CD14-positive monocyte (primary cell): ENCODE measurements at regions not wholly inside any gene's neighbourhood (a gene's known extent, or its start where the extent isn't known, plus 50 kb on each side); places are given as distances from the start of the nearest gene placed in this dataset.

Experiments
- DNase-seq, 3 donors: peaks; one replicate each; pipeline ENCODE4 v3.0.0-alpha.2; 2011 to 2022
- H2AFZ ChIP-seq: 2 replicates; pipeline ENCODE4 v1.6.0; 2012; ENCODE audit warnings: mild to moderate bottlenecking, low read depth, low read length, inconsistent platforms; ENCODE audit not compliant: insufficient read depth, poor library complexity, severe bottlenecking
- H3K27ac ChIP-seq, 2 donors: 1 replicate in 1 of 2; 2 replicates in 1 of 2; pipeline ENCODE4 v1.5.1; 2012 to 2013; ENCODE audit warnings: low read length in 2 of 2, control low read depth in 1 of 2, inconsistent platforms in 1 of 2, low read depth in 1 of 2, mild to moderate bottlenecking in 1 of 2
- H3K27me3 ChIP-seq, 2 donors: one replicate each; pipeline versions ENCODE4 v1.6.0 to v1.6.1; 2011 to 2013; ENCODE audit warnings: low read length in 2 of 2; ENCODE audit not compliant: control insufficient read depth in 2 of 2, insufficient read depth in 2 of 2
- H3K36me3 ChIP-seq, 2 donors: replicated peaks in 1 of 2; 1 replicate in 1 of 2; 2 replicates in 1 of 2; pipeline versions ENCODE4 v1.5.1 to v1.6.1; 2012 to 2013; ENCODE audit warnings: low read length in 2 of 2, control low read depth in 1 of 2, inconsistent platforms in 1 of 2, mild to moderate bottlenecking in 1 of 2; ENCODE audit not compliant: insufficient read depth in 2 of 2, control insufficient read depth in 1 of 2
- H3K4me1 ChIP-seq, 2 donors: 1 replicate in 1 of 2; 2 replicates in 1 of 2; pipeline versions ENCODE4 v1.5.1 to v1.6.1; 2012 to 2013; ENCODE audit warnings: low read length in 2 of 2, control low read depth in 1 of 2, inconsistent platforms in 1 of 2, mild to moderate bottlenecking in 1 of 2, moderate library complexity in 1 of 2; ENCODE audit not compliant: insufficient read depth in 2 of 2, control insufficient read depth in 1 of 2
- H3K4me2 ChIP-seq: replicated peaks from 2 replicates; pipeline ENCODE3; 2012; ENCODE audit warnings: low read length, moderate library complexity, mild to moderate bottlenecking; ENCODE audit not compliant: poor library complexity, severe bottlenecking; ENCODE audit errors: extremely low read depth
- H3K4me3 ChIP-seq, 3 experiments: fragments of 200-600 bp in 1 of 3; sonication (generic) in 1 of 3; replicated peaks in 1 of 3; 1 replicate in 2 of 3; 2 replicates in 1 of 3; pipeline ENCODE4 v1.5.1; 2011 to 2013; ENCODE audit warnings: low read length in 3 of 3, mild to moderate bottlenecking in 3 of 3, control low read depth in 2 of 3, low read depth in 2 of 3, inconsistent platforms in 1 of 3, moderate library complexity in 1 of 3
- H3K79me2 ChIP-seq: 2 replicates; pipeline ENCODE4 v1.6.0; 2012; ENCODE audit warnings: mild to moderate bottlenecking, control low read depth, inconsistent platforms, low read length, moderate library complexity; ENCODE audit not compliant: insufficient read depth
- H3K9ac ChIP-seq: 2 replicates; pipeline ENCODE4 v1.6.0; 2017; ENCODE audit warnings: low read length, mild to moderate bottlenecking; ENCODE audit not compliant: insufficient read depth, poor library complexity, severe bottlenecking
- H3K9me3 ChIP-seq, 2 donors: replicated peaks in 1 of 2; 1 replicate in 1 of 2; 2 replicates in 1 of 2; pipeline versions ENCODE4 v1.5.1 to v1.6.1; 2012 to 2013; ENCODE audit warnings: low read length in 2 of 2, control low read depth in 1 of 2; ENCODE audit not compliant: control insufficient read depth in 1 of 2, insufficient read depth in 1 of 2
- H4K20me1 ChIP-seq: 2 replicates; pipeline ENCODE4 v1.6.0; 2012; ENCODE audit warnings: mild to moderate bottlenecking, low read length, control low read depth, moderate library complexity; ENCODE audit not compliant: insufficient read depth
- H3K27ac Mint-ChIP-seq, 7 donors: one replicate each; pipeline ENCODE4 v1.8.0; 2020; ENCODE audit warnings: mild to moderate bottlenecking in 7 of 7, mixed read lengths in 7 of 7, moderate library complexity in 6 of 7, inconsistent platforms in 2 of 7
- H3K27me3 Mint-ChIP-seq, 3 donors: one replicate each; pipeline ENCODE4 v1.8.0; 2021 to 2022; ENCODE audit warnings: low read depth in 3 of 3, mild to moderate bottlenecking in 3 of 3, mixed read lengths in 3 of 3, moderate library complexity in 3 of 3, inconsistent platforms in 1 of 3
- H3K36me3 Mint-ChIP-seq, 2 donors: one replicate each; pipeline ENCODE4 v1.8.0; 2020; ENCODE audit warnings: mixed read lengths in 2 of 2, inconsistent platforms in 1 of 2, mild to moderate bottlenecking in 1 of 2
- H3K4me1 Mint-ChIP-seq: one replicate; pipeline ENCODE4 v1.8.0; 2020; ENCODE audit warnings: mild to moderate bottlenecking, mixed read lengths
- H3K4me3 Mint-ChIP-seq, 2 donors: one replicate each; pipeline ENCODE4 v1.8.0; 2020; ENCODE audit warnings: mild to moderate bottlenecking in 2 of 2, mixed read lengths in 2 of 2, moderate library complexity in 1 of 2
- H3K9me3 Mint-ChIP-seq, 7 donors: one replicate each; pipeline ENCODE4 v1.8.0; 2020 to 2022; ENCODE audit warnings: mixed read lengths in 7 of 7, mild to moderate bottlenecking in 6 of 7, moderate library complexity in 6 of 7, inconsistent platforms in 2 of 7
- CTCF ChIP-seq: fragments of 200-600 bp; IDR thresholded peaks from one replicate; pipeline ENCODE4 v1.8.0; 2022; ENCODE audit warnings: antibody characterized with exemption, mild to moderate bottlenecking
- WGBS: methylation state at CpG from one replicate; pipeline ENCODE4 v1.1.5; 2013; ENCODE audit warnings: missing lambda C conversion rate; ENCODE audit not compliant: insufficient coverage; 5-methylcytosine and 5-hydroxymethylcytosine counted together
- intact Hi-C, 2 donors: fragments of 100-400 bp; cut with micrococcal nuclease; formaldehyde crosslinking; loops; one replicate each; pipeline versions ENCODE4 v1.15.0 to v1.15.1; 2023

GRCh38 chr4:119835613-119835910 lies 207.0 kb upstream of the PDE5A start:
- Mint-ChIP-seq H3K27me3 (no peaks in the 10 kb centered on the region), H3K9me3 (peaks cover 0 to 7% (median 3%) of the 10 kb centered on the region in 7 donors), H3K4me3 (no peak overlapping the region), H3K27ac (no peak overlapping the region), H3K4me1 (no peaks in the 10 kb centered on the region), H3K36me3 (no peaks in the 10 kb centered on the region)
- Histone ChIP-seq H3K4me1 (no peaks in the 10 kb centered on the region), H3K4me2 (no peak overlapping the region), H3K27me3 (no peaks in the 10 kb centered on the region), H3K9me3 (no peaks in the 10 kb centered on the region), H3K27ac (no peak overlapping the region), H2AFZ (no peak overlapping the region), H4K20me1 (no peaks in the 10 kb centered on the region), H3K79me2 (no peaks in the 10 kb centered on the region), H3K36me3 (no peaks in the 10 kb centered on the region), H3K4me3 (no peak overlapping the region), H3K9ac (no peak overlapping the region)
- intact Hi-C loops: no loop called here
- DNase-seq: no peak
- TF ChIP-seq CTCF: no peak
- WGBS: 100% methylated on average over 1 of the region's 1 CpG

- Histone ChIP-seq H3K36me3 (no peaks in the 10 kb centered on the region), H3K79me2 (no peaks in the 10 kb centered on the region), H4K20me1 (no peaks in the 10 kb centered on the region), H3K9ac (no peak overlapping the region), H3K27ac (no peak overlapping the region), H2AFZ (no peak overlapping the region), H3K9me3 (no peaks in the 10 kb centered on the region), H3K4me2 (no peak overlapping the region), H3K4me1 (no peaks in the 10 kb centered on the region), H3K4me3 (no peak overlapping the region), H3K27me3 (no peaks in the 10 kb centered on the region)
- no peak for TF ChIP-seq CTCF
- WGBS: 100% methylated on average over 1 of the region's 3 CpGs
- H3K4me1 Mint-ChIP-seq: no peaks in the 10 kb centered on the region
- H3K4me3 Mint-ChIP-seq: no peak overlapping the region
- H3K36me3 Mint-ChIP-seq: no peaks in the 10 kb centered on the region
- no peaks in the 10 kb centered on the region for H3K27me3 Mint-ChIP-seq
- intact Hi-C loops: no loop called here
- DNase-seq: no peak
- no peak overlapping the region for H3K27ac Mint-ChIP-seq
- H3K9me3 Mint-ChIP-seq: peaks cover 0 to 7% (median 3%) of the 10 kb centered on the region in 7 donors
These were observed 206.5 kb upstream of the PDE5A start for GRCh38 chr4:119834906-119835612.
